Activated T-cell treated with anti-CD3 and anti-CD28 coated beads, Interleukin-2, amount 50 U/mL, for 4 hours (primary cell): ENCODE measurements at regions not wholly inside any gene's neighbourhood (a gene's known extent, or its start where the extent isn't known, plus 50 kb on each side); places are given as distances from the start of the nearest gene placed in this dataset.
"Not testable (repeated sequence)": the region's sequence is repeated elsewhere in the genome, so short reads cannot be mapped to it uniquely, and the experiment has no call there.

ENCODE experiments used
- ATAC-seq, 2 donors: fragments of 200-7000 bp; cut with Tn5 transposase; one replicate each; pipeline ENCODE4 v1.10.0; 2021
- DNase-seq: peaks from one replicate; pipeline ENCODE4 v3.0.0-alpha.2; 2020
- H3K27me3 Mint-ChIP-seq: one replicate; pipeline ENCODE4 v1.8.0; 2021; ENCODE audit warnings: low read depth, mixed read lengths
- H3K36me3 Mint-ChIP-seq: one replicate; pipeline ENCODE4 v1.8.0; 2022; ENCODE audit warnings: mixed read lengths; ENCODE audit not compliant: insufficient read depth
- H3K4me1 Mint-ChIP-seq: one replicate; pipeline ENCODE4 v1.8.0; 2021; ENCODE audit warnings: low read depth, mixed read lengths
- H3K4me3 Mint-ChIP-seq: one replicate; pipeline ENCODE4 v1.8.0; 2021; ENCODE audit warnings: mild to moderate bottlenecking, moderate library complexity, mixed read lengths
- H3K9me3 Mint-ChIP-seq: one replicate; pipeline ENCODE4 v1.8.0; 2021; ENCODE audit warnings: mixed read lengths

DNA sequence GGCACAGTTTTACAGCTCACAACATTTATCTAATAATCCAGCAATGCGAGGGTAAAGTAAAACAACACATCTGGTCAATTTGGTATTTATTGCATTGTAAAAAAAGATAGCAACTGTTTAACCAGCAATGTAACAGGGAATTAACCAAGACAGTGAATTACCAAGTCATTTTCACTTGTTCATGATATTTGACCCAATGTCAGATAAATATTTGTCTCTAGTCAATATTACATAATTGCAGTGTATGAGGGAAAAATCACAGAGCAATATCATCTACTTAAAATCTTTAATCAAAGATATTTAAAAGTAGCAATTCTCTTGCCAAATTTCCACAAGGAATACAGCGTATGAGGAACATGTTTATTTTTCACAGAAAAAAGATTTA is 1265.1 kb upstream of the CHAC2 start:
- ATAC-seq (no peak), DNase-seq (no peak)
- H3K4me1 Mint-ChIP-seq, result no peaks in the 10 kb centered on the region
- no peaks in the 10 kb centered on the region for H3K36me3 Mint-ChIP-seq
- no peaks in the 10 kb centered on the region for H3K9me3 Mint-ChIP-seq
- H3K27me3 Mint-ChIP-seq, result no peaks in the 10 kb centered on the region
- no peak overlapping the region for H3K4me3 Mint-ChIP-seq

GRCh38 chr2:52501715-52502475 is 1265.7 kb upstream of the CHAC2 start:
- Mint-ChIP-seq H3K27me3 (no peaks in the 10 kb centered on the region), H3K4me3 (no peak overlapping the region), H3K36me3 (no peaks in the 10 kb centered on the region), H3K4me1 (no peaks in the 10 kb centered on the region), H3K9me3 (no peaks in the 10 kb centered on the region)
- no peak for DNase-seq
- no peak for ATAC-seq

DNA sequence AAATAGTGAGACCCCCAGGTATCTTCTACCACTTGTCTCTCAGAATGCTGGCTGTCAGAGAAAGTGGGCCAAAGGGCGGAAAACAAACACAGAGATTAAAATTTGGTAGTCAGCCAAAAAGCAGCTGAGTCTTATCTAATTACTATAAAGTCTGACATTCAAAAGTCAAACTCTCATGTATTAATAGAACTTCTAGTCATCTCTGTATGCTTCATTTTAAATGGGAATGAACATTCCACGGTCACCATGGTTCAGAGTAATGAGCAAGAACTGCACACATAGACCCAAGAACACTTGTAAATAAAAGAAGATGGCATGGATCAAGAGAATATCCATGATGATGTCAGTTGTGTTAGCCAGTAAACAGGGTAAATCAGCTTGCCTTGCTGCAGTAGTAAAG is 1267.0 kb upstream of the CHAC2 start:
- no peak for ATAC-seq
- Mint-ChIP-seq H3K27me3 (no peaks in the 10 kb centered on the region), H3K9me3 (peaks cover 6% of the 10 kb centered on the region), H3K4me3 (no peak overlapping the region), H3K4me1 (no peaks in the 10 kb centered on the region), H3K36me3 (no peaks in the 10 kb centered on the region)
- DNase-seq, result no peak

GRCh38 chr2:52498077-52498750 is 1269.4 kb upstream of the CHAC2 start:
- DNase-seq (no peak), ATAC-seq (no peak)
- Mint-ChIP-seq H3K9me3 (peaks cover 6% of the 10 kb centered on the region), H3K36me3 (no peaks in the 10 kb centered on the region), H3K27me3 (no peaks in the 10 kb centered on the region), H3K4me1 (no peaks in the 10 kb centered on the region), H3K4me3 (no peak overlapping the region)

GRCh38 chr2:52495816-52496215 is 1271.8 kb upstream of the CHAC2 start:
- ATAC-seq, result no peak
- Mint-ChIP-seq H3K27me3 (no peaks in the 10 kb centered on the region), H3K4me3 (no peak overlapping the region), H3K4me1 (no peaks in the 10 kb centered on the region), H3K9me3 (peaks cover 18% of the 10 kb centered on the region), H3K36me3 (no peaks in the 10 kb centered on the region)
- DNase-seq, result no peak

DNA sequence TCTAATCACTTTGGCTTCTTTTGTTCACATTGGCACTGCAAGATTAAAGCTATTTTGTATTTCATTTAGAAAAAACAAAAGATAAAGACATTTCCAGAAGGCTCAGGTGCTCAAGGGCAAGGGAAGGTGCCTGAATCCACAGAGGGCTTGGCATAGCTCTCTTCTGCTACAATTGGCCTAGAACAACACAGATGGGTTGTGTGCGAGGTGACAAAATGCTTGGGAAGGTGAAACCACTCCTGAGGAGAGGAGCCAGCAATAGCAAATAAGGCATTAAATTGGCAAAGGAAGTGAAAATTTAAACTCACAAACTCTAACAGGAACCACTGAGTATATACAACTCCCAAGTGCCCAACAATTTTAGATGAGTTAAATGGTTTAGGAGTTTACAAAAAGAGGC is 1290.4 kb upstream of the CHAC2 start:
- no peaks in the 10 kb centered on the region for H3K4me1 Mint-ChIP-seq
- DNase-seq, result no peak
- no peaks in the 10 kb centered on the region for H3K36me3 Mint-ChIP-seq
- ATAC-seq, result no peak
- no peaks in the 10 kb centered on the region for H3K9me3 Mint-ChIP-seq
- H3K4me3 Mint-ChIP-seq, result no peak overlapping the region
- H3K27me3 Mint-ChIP-seq, result no peaks in the 10 kb centered on the region

GRCh38 chr2:52475590-52475989 is 1292.0 kb upstream of the CHAC2 start:
- DNase-seq, result no peak
- ATAC-seq, result no peak
- Mint-ChIP-seq H3K9me3 (no peaks in the 10 kb centered on the region), H3K36me3 (no peaks in the 10 kb centered on the region), H3K27me3 (no peaks in the 10 kb centered on the region), H3K4me1 (no peaks in the 10 kb centered on the region), H3K4me3 (no peak overlapping the region)

- H3K9me3 Mint-ChIP-seq, result peaks cover 6% of the 10 kb centered on the region
- DNase-seq (no peak), ATAC-seq (no peak)
- H3K4me1 Mint-ChIP-seq, result no peaks in the 10 kb centered on the region
- H3K4me3 Mint-ChIP-seq, result no peak overlapping the region
- H3K27me3 Mint-ChIP-seq, result no peaks in the 10 kb centered on the region
- no peaks in the 10 kb centered on the region for H3K36me3 Mint-ChIP-seq
Observed at GRCh38 chr2:52474091-52474490, 1293.5 kb upstream of the CHAC2 start.

- no peak overlapping the region for H3K4me3 Mint-ChIP-seq
- no peaks in the 10 kb centered on the region for H3K27me3 Mint-ChIP-seq
- no peaks in the 10 kb centered on the region for H3K4me1 Mint-ChIP-seq
- H3K36me3 Mint-ChIP-seq, result no peaks in the 10 kb centered on the region
- DNase-seq (no peak), ATAC-seq (no peak)
- H3K9me3 Mint-ChIP-seq, result peaks cover 6% of the 10 kb centered on the region
Observed at GRCh38 chr2:52473526-52473925, 1294.1 kb upstream of the CHAC2 start.

DNA sequence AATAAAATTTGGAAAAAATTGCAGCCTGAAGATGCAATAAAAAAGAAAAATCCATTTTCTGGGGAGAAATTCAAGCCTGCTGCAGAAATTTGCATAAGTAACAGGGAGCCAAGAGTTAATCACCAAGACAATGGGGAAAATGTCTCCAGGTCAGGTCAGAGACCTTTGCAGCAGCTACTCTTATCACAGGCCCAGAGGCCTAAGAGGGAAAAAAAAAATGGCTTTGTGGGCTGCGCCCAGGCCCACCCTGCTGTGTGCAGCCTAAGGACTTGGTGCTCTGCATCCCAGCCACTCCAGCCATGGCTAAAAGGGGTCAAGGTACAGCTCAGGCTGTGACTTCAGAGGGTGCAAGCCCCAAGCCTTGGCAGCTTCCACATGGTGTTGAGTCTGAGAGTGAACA is 1297.1 kb upstream of the CHAC2 start:
- H3K36me3 Mint-ChIP-seq, ATAC-seq, DNase-seq, H3K9me3 Mint-ChIP-seq, H3K4me3 Mint-ChIP-seq, H3K27me3 Mint-ChIP-seq, H3K4me1 Mint-ChIP-seq: not testable (repeated sequence)

GRCh38 chr2:52467189-52467588 is 1300.4 kb upstream of the CHAC2 start:
- ATAC-seq (no peak), DNase-seq (no peak)
- Mint-ChIP-seq H3K36me3 (no peaks in the 10 kb centered on the region), H3K27me3 (no peaks in the 10 kb centered on the region), H3K9me3 (peaks cover 6% of the 10 kb centered on the region), H3K4me3 (no peak overlapping the region), H3K4me1 (no peaks in the 10 kb centered on the region)

DNA sequence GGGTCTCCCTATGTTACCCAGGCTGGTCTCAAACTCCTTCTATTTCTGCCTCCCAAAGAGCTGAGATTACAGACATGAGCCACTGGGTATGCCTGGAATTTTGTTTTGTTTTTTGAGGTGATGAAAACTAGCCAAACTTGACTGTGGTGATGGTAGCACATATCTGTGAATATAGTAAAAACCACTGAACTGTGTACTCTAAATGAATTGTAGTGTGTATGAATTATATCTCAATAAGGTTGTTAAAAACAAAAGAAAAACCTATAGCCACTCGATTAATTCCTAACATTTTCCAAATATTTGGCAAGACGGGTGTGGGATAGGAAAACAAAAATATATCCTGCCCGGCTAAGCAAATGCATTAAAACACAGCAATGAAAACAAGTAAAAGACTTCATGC is 1302.3 kb upstream of the CHAC2 start:
- no peak for DNase-seq
- no peaks in the 10 kb centered on the region for H3K36me3 Mint-ChIP-seq
- H3K4me3 Mint-ChIP-seq, result no peak overlapping the region
- H3K27me3 Mint-ChIP-seq, result no peaks in the 10 kb centered on the region
- H3K9me3 Mint-ChIP-seq, result peaks cover 6% of the 10 kb centered on the region
- no peak for ATAC-seq
- no peaks in the 10 kb centered on the region for H3K4me1 Mint-ChIP-seq

DNA sequence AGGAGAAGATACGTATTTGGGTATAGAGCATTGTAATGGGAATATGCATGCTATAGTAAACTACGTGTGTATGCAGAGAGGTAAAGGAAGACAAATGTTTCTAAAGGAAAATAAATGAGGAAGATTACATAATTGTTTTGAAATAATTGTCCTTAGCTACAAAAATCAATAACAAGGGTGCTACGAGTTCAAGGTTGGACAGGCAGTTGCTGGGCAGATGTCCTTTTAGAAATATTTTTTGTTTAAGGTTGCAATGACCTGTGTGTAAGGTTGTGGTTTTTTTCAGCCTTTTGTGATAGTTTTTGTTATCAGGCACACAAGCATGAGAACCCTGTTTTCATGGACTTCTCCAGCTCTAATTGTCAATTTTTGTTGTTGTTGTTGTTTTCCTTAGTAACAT is 1304.1 kb upstream of the CHAC2 start:
- Mint-ChIP-seq H3K4me3 (no peak overlapping the region), H3K4me1 (no peaks in the 10 kb centered on the region), H3K27me3 (no peaks in the 10 kb centered on the region), H3K36me3 (no peaks in the 10 kb centered on the region), H3K9me3 (no peaks in the 10 kb centered on the region)
- DNase-seq (no peak), ATAC-seq (no peak)

DNA sequence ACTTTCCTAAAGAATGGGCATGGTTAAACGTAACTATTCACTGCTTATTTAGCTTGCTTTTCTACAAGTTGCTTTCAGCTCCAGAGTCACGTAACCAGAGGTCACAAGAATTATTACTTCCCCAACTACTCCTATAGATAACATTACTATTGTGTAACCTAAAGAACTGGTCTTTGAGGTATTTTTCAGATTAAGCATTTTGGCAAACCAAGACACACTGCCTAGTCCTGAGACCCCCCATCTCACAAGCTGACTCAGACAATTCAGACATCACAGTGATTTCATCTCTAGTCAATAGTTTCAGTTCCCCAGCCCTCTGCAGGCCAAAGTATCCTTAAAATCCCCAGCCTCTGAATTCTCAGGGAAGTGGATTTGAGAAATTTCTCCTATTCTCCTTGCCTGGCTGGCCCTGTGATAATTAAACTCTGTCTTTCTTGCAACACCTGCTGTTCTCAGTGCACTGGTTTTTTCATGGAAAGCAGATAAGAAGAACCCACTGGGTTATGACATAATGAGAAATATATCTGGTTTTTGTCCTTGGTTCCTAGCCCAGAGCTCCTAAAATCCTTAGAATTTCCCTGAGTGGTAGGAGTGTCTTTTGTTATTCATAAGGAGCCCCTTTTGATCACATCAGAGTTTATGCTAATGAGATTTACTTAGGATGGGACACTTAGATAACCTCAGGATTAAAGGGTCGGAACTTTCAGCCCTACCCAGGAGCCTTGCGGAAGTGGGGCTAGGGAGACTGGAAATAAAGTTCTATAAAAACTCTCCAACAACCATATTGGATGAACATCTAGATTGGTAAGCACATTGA is 1310.8 kb upstream of the CHAC2 start:
- ATAC-seq, result no peak
- Mint-ChIP-seq H3K4me3 (no peak overlapping the region), H3K27me3 (no peaks in the 10 kb centered on the region), H3K4me1 (no peaks in the 10 kb centered on the region), H3K36me3 (no peaks in the 10 kb centered on the region), H3K9me3 (peaks cover 14% of the 10 kb centered on the region)
- DNase-seq, result no peak

DNA sequence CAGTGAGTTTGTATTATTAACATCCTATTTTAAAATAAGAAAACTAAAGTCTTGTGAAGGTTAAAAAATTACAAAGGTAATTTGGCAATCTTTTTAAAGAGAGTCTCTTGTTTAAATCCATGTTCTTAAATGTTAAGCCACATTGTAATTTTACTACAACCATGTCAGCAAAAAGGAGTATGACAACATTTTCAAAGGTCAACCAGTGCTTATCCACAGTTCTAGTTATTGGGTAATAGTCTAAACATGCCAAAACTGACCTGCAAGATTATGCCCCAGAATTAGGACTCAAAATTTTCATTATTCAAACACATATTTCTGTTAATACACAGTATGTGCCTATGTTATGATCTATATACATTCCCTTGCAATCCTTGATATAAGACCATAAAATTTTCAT is 1312.6 kb upstream of the CHAC2 start:
- H3K9me3 Mint-ChIP-seq, result peaks cover 14% of the 10 kb centered on the region
- no peaks in the 10 kb centered on the region for H3K36me3 Mint-ChIP-seq
- no peak for DNase-seq
- H3K27me3 Mint-ChIP-seq, result no peaks in the 10 kb centered on the region
- H3K4me3 Mint-ChIP-seq, result no peak overlapping the region
- H3K4me1 Mint-ChIP-seq, result no peaks in the 10 kb centered on the region
- no peak for ATAC-seq
